Suprapubic skin (tissue), 4 donors: ENCODE measurements at regions not wholly inside any gene's neighbourhood (a gene's known extent, or its start where the extent isn't known, plus 50 kb on each side); places are given as distances from the start of the nearest gene placed in this dataset.

ENCODE experiments used
- DNase-seq, 2 donors: peaks; one replicate each; pipeline ENCODE4 v3.0.0-alpha.2; 2019; ENCODE audit warnings: low spot score in 2 of 2
- H3K27ac ChIP-seq: fragments of 200-600 bp; sonication (generic); one replicate; pipeline ENCODE4 v1.5.1; 2019
- H3K27me3 ChIP-seq: fragments of 200-600 bp; sonication (generic); one replicate; pipeline ENCODE4 v1.5.1; 2019
- H3K36me3 ChIP-seq: fragments of 200-600 bp; sonication (generic); one replicate; pipeline ENCODE4 v1.5.1; 2019
- H3K4me1 ChIP-seq: fragments of 200-600 bp; sonication (generic); one replicate; pipeline ENCODE4 v1.5.1; 2019
- H3K4me3 ChIP-seq: fragments of 200-600 bp; sonication (generic); one replicate; pipeline ENCODE4 v1.5.1; 2019; ENCODE audit warnings: mild to moderate bottlenecking
- H3K9me3 ChIP-seq: fragments of 200-600 bp; sonication (generic); one replicate; pipeline ENCODE4 v1.5.1; 2019
- EP300 ChIP-seq: sonication (generic); formaldehyde crosslinking; IDR thresholded peaks from one replicate; pipeline ENCODE4 v1.6.1; 2017; ENCODE audit warnings: antibody characterized with exemption
- POLR2A ChIP-seq, 2 donors: fragments of 450-650 bp; IDR thresholded peaks; one replicate each; pipeline ENCODE4 v1.6.1; 2017; ENCODE audit warnings: antibody characterized with exemption in 2 of 2, mild to moderate bottlenecking in 2 of 2, moderate library complexity in 2 of 2
- POLR2AphosphoS5 ChIP-seq, 3 donors: sonication (generic); formaldehyde crosslinking; IDR thresholded peaks; one replicate each; pipeline ENCODE4 v1.6.1; 2017; ENCODE audit warnings: antibody characterized with exemption in 3 of 3
- WGBS: methylation state at CpG from one replicate; pipeline ENCODE4 v1.1.5; 2018; 5-methylcytosine and 5-hydroxymethylcytosine counted together
- TF ChIP-seq, protein P1 (sequence below), 2 donors: fragments of 200-600 bp in 1 of 2; fragments of 450-650 bp in 1 of 2; sonication (generic) in 1 of 2; IDR thresholded peaks; one replicate each; pipeline ENCODE4 v1.5.1; 2016 to 2019; ENCODE audit warnings: antibody characterized with exemption in 2 of 2, mild to moderate bottlenecking in 1 of 2, moderate library complexity in 1 of 2

DNA sequence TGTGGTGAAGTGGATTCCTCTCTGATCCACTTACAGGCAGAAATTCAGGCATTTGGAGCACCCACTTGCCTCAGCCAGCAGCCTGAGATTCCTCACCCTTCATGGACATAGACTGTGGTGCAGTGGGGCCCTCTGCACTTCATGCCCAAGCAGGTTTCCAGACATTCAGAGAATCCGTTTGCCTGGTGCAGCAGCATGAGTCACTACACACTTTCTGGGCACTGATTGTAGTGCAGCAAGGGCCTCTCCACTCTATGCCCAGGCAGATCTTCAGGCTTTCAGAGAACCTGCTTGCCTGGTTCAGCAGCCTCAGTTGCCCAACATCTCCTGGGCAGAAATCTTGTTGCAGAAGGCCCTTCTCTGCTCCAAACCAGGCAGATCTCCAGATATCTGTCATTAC is 920.9 kb downstream of the SLITRK5 start:
- DNase-seq, result no peak
- H3K4me1 ChIP-seq, result no peaks in the 10 kb centered on the region
- H3K27ac ChIP-seq, result no peak overlapping the region
- WGBS, result 60% methylated on average over 1 of the region's 1 CpG
- peaks cover 10% of the 10 kb centered on the region for H3K9me3 ChIP-seq
- TF ChIP-seq, protein P1, sequence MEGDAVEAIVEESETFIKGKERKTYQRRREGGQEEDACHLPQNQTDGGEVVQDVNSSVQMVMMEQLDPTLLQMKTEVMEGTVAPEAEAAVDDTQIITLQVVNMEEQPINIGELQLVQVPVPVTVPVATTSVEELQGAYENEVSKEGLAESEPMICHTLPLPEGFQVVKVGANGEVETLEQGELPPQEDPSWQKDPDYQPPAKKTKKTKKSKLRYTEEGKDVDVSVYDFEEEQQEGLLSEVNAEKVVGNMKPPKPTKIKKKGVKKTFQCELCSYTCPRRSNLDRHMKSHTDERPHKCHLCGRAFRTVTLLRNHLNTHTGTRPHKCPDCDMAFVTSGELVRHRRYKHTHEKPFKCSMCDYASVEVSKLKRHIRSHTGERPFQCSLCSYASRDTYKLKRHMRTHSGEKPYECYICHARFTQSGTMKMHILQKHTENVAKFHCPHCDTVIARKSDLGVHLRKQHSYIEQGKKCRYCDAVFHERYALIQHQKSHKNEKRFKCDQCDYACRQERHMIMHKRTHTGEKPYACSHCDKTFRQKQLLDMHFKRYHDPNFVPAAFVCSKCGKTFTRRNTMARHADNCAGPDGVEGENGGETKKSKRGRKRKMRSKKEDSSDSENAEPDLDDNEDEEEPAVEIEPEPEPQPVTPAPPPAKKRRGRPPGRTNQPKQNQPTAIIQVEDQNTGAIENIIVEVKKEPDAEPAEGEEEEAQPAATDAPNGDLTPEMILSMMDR (IDR thresholded peaks at IDR 0.05), result no peak
- TF ChIP-seq POLR2A (IDR thresholded peaks at IDR 0.05) (no peak), POLR2AphosphoS5 (IDR thresholded peaks at IDR 0.05) (no peak), EP300 (no peak)
- H3K27me3 ChIP-seq, result no peaks in the 10 kb centered on the region
- H3K4me3 ChIP-seq, result no peak overlapping the region
- no peaks in the 10 kb centered on the region for H3K36me3 ChIP-seq

DNA sequence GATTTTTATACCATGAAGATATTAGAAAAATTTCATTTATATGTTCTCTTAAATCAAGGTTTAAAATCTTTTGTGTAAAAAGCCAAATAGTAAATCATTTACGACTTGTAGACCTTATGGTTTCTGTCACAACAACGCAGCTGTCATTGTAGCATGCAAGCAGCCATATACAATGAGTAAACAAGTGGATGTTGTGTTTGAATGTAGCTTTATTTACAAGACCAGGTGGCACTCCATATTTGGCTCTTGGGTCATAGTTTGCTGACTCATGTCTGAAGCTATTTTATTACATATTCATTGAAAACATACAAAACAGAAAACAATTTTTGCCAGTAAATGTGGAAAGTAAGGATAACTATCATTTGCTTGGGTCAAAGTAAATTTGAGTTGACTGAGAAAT is 930.8 kb downstream of the SLITRK5 start:
- no peaks in the 10 kb centered on the region for H3K27me3 ChIP-seq
- TF ChIP-seq, protein P1 (IDR thresholded peaks at IDR 0.05), result no peak
- no peak for TF ChIP-seq EP300
- TF ChIP-seq POLR2AphosphoS5 (IDR thresholded peaks at IDR 0.05), result no peak
- no peak for TF ChIP-seq POLR2A (IDR thresholded peaks at IDR 0.05)
- no peaks in the 10 kb centered on the region for H3K36me3 ChIP-seq
- H3K4me3 ChIP-seq, result no peak overlapping the region
- peaks cover 7% of the 10 kb centered on the region for H3K9me3 ChIP-seq
- 75% methylated on average over 2 of the region's 2 CpGs for WGBS
- no peak for DNase-seq
- no peaks in the 10 kb centered on the region for H3K4me1 ChIP-seq
- no peak overlapping the region for H3K27ac ChIP-seq

DNA sequence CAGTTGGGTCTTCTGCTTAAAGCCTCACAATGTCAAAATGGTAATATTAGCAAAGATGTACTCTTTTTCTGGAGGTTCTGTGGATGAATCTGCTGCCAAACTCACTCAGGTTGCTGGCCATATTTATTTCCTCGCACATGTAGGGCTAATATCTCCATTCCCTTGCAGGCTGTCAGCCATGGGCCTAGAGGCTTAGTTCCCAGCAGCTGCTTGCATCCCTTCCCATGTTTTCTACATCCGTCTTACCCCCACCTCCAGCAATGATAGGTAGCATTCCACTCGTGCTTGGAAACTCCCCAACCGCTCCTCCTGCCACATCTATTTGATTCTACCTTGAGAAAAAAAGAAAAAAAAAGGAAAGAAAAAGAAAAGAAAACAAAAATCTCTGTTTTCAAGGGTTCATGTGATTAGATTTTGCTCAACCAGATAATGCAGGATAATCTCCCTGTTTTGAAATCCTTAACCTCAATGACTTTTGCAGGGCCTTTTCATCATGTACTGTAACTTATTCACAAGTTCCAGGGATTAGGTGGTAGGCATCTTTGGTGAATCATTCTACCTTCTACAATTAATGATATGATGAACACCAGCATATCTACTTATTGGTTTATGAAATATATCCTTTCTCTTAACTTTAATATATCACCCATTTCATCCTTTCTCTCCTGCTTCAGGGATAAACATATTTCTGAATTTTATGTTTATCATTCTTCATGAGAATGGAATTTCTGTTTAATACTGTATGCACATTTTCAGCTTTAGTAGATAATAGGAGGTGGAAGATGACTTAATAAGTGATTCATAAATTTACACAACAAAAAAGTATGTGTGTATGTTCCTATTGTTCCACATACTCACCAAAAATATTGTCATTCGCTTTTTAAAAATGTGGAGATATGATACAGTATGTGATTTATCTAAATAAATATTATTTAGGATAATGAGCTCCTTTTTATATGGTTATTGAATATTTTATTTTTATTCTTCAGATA is 931.9 kb downstream of the SLITRK5 start:
- peaks cover 7% of the 10 kb centered on the region for H3K9me3 ChIP-seq
- no peak overlapping the region for H3K27ac ChIP-seq
- no peaks in the 10 kb centered on the region for H3K27me3 ChIP-seq
- H3K4me1 ChIP-seq, result no peaks in the 10 kb centered on the region
- WGBS, result 79% methylated on average over 5 of the region's 5 CpGs
- DNase-seq, result no peak
- no peaks in the 10 kb centered on the region for H3K36me3 ChIP-seq
- TF ChIP-seq POLR2AphosphoS5 (IDR thresholded peaks at IDR 0.05), result no peak
- TF ChIP-seq, protein P1 (IDR thresholded peaks at IDR 0.05), result no peak
- TF ChIP-seq POLR2A (IDR thresholded peaks at IDR 0.05), result no peak
- no peak for TF ChIP-seq EP300
- no peak overlapping the region for H3K4me3 ChIP-seq

DNA sequence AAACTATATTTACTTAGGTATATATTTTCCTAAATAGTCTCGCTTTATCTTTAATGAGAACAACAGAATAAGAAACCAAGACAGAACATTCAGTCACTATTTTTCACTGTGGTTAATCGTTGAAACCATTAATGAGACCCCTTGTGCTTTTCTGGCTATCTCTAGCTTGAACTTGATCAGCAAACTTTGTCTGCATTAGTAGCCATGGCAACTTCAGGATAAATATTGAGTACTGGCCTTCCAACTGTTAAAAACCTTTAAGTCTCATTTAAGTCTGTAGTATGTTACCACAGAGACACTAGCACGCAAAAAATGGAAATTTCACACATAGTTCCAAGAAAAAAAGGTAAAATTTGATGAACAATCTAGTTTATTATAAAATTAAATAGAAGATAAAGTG is 946.0 kb downstream of the SLITRK5 start:
- WGBS, result 86% methylated on average over 3 of the region's 3 CpGs

More for the DNA sequence above, 946.0 kb downstream of the SLITRK5 start:
- Histone ChIP-seq H3K27ac (no peak overlapping the region), H3K4me3 (no peak overlapping the region), H3K9me3 (no peaks in the 10 kb centered on the region), H3K36me3 (no peaks in the 10 kb centered on the region), H3K27me3 (no peaks in the 10 kb centered on the region), H3K4me1 (no peaks in the 10 kb centered on the region)
- no peak for DNase-seq
- TF ChIP-seq POLR2AphosphoS5 (IDR thresholded peaks at IDR 0.05), result no peak
- TF ChIP-seq POLR2A (IDR thresholded peaks at IDR 0.05), result no peak
- TF ChIP-seq EP300, result no peak
- TF ChIP-seq, protein P1 (IDR thresholded peaks at IDR 0.05), result no peak
